ENCODE measurements at regions not wholly inside any gene's neighbourhood (a gene's known extent, or its start where the extent isn't known, plus 50 kb on each side); places are given as distances from the start of the nearest gene placed in this dataset.

- TF ChIP-seq CTCF (IDR thresholded peaks at IDR 0.05 in 2 of 3, conservative IDR thresholded peaks at IDR 0.05 in 1 of 3; ENCODE audit: borderline replicate concordance in 1 of 3, insufficient read depth in 1 of 3, low read depth in 2 of 3, low read length in 2 of 3) = no peak
- TF ChIP-seq POLR2A (IDR thresholded peaks at IDR 0.05; ENCODE audit: borderline replicate concordance, extremely low read depth, insufficient read depth, insufficient read length) = no peak
- no peak for TF ChIP-seq MAX (IDR thresholded peaks at IDR 0.05)
- no peak for TF ChIP-seq EZH2 (IDR thresholded peaks at IDR 0.05)
- TF ChIP-seq ATF3 (IDR thresholded peaks at IDR 0.05) = no peak
- no peak for TF ChIP-seq YY1 (IDR thresholded peaks at IDR 0.05; ENCODE audit: extremely low read depth, insufficient replicate concordance, low read depth, low read length)
- TF ChIP-seq EZH2phosphoT487 (IDR thresholded peaks at IDR 0.05; ENCODE audit: borderline replicate concordance) = no peak
- TF ChIP-seq REST (IDR thresholded peaks at IDR 0.05; ENCODE audit: low read depth) = no peak
These were observed 1766.1 kb upstream of the C9orf72 start for GRCh38 chr9:29339387-29339786.
